ENCODE measurements at regions not wholly inside any gene's neighbourhood (a gene's known extent, or its start where the extent isn't known, plus 50 kb on each side); places are given as distances from the start of the nearest gene placed in this dataset.

GRCh38 chr6:130611366-130611765 lies 215.8 kb upstream of the SMLR1 start:
- TF ChIP-seq CTCF (IDR thresholded peaks at IDR 0.05; ENCODE audit: low read depth, low read length) (no peak), EZH2phosphoT487 (IDR thresholded peaks at IDR 0.05; ENCODE audit: low read depth) (no peak)

Measured in OCI-LY3 (cell line).